HEK293 (cell line): ENCODE measurements at regions not wholly inside any gene's neighbourhood (a gene's known extent, or its start where the extent isn't known, plus 50 kb on each side); places are given as distances from the start of the nearest gene placed in this dataset.

ENCODE experiments used
- CTCF ChIP-seq: fragments of 450-650 bp; formaldehyde crosslinking; IDR thresholded peaks from 2 replicates; pipeline ENCODE4 v1.5.1; 2016; ENCODE audit warnings: missing biosample characterization, missing genetic modification characterization
- GLIS1 ChIP-seq: fragments of 450-650 bp; formaldehyde crosslinking; IDR thresholded peaks from 2 replicates; pipeline ENCODE4 v1.5.1; 2016; ENCODE audit warnings: missing biosample characterization, missing genetic modification characterization
- KLF16 ChIP-seq: fragments of 450-650 bp; formaldehyde crosslinking; IDR thresholded peaks from 2 replicates; pipeline ENCODE4 v1.5.1; 2017; ENCODE audit warnings: missing biosample characterization, missing genetic modification characterization
- ZNF23 ChIP-seq: fragments of 450-650 bp; formaldehyde crosslinking; IDR thresholded peaks from 2 replicates; pipeline ENCODE4 v1.5.1; 2016; ENCODE audit warnings: missing biosample characterization, missing genetic modification characterization, borderline replicate concordance
- ZNF274 ChIP-seq, 2 experiments: fragments of 200-500 bp in 1 of 2; fragments of 450-650 bp in 1 of 2; sonication (Bioruptor generic) in 1 of 2; formaldehyde crosslinking in 1 of 2; IDR thresholded peaks; 2 replicates each; pipeline versions ENCODE4 v1.5.1 to v1.6.1; 2014 to 2016; ENCODE audit warnings: borderline replicate concordance in 1 of 2, inconsistent platforms in 1 of 2, low read length in 1 of 2, missing biosample characterization in 1 of 2, missing genetic modification characterization in 1 of 2
- ZNF302 ChIP-seq: fragments of 450-650 bp; formaldehyde crosslinking; IDR thresholded peaks from 2 replicates; pipeline ENCODE4 v1.5.1; 2016; ENCODE audit warnings: missing biosample characterization, missing genetic modification characterization, low read depth
- ZNF354C ChIP-seq: fragments of 450-650 bp; formaldehyde crosslinking; IDR thresholded peaks from 2 replicates; pipeline ENCODE4 v1.5.1; 2016; ENCODE audit warnings: missing biosample characterization, missing genetic modification characterization, low read depth, borderline replicate concordance
- ZNF561 ChIP-seq: fragments of 450-650 bp; IDR thresholded peaks from 2 replicates; pipeline ENCODE4 v1.5.1; 2018; ENCODE audit warnings: missing biosample characterization, missing genetic modification characterization, borderline replicate concordance
- ZNF639 ChIP-seq: fragments of 450-650 bp; formaldehyde crosslinking; IDR thresholded peaks from 2 replicates; pipeline ENCODE4 v1.5.1; 2016; ENCODE audit warnings: missing biosample characterization, missing genetic modification characterization
- ZNF747 ChIP-seq: fragments of 450-650 bp; formaldehyde crosslinking; IDR thresholded peaks from 2 replicates; pipeline ENCODE4 v1.5.1; 2016; ENCODE audit warnings: missing biosample characterization, missing genetic modification characterization
- ZNF830 ChIP-seq: fragments of 450-650 bp; IDR thresholded peaks from 2 replicates; pipeline ENCODE4 v1.5.0; 2018; ENCODE audit warnings: missing biosample characterization, missing genetic modification characterization, low read depth, mild to moderate bottlenecking, moderate library complexity

- TF ChIP-seq CTCF (tag by site-specific recombination) (no peak), ZNF830 (tag by site-specific recombination) (no peak), ZNF23 (tag by site-specific recombination) (no peak), ZNF561 (tag by site-specific recombination) (no peak), GLIS1 (tag by site-specific recombination) (no peak), ZNF639 (no peak), KLF16 (no peak), ZNF274 (IDR thresholded peaks at IDR 0.05; ENCODE audit: low read length) (no peak), ZNF274 (tag by site-specific recombination; IDR thresholded peaks at IDR 0.05; ENCODE audit: borderline replicate concordance) (no peak), ZNF354C (tag by site-specific recombination) (no peak), ZNF747 (tag by site-specific recombination) (no peak), ZNF302 (tag by site-specific recombination) (no peak)
Observed at GRCh38 chr20:4384961-4385360, 135.9 kb upstream of the ADRA1D start.
